SKM-1 treated with dmso at 0.1 percent for 144 hours (cell line): ENCODE measurements at regions not wholly inside any gene's neighbourhood (a gene's known extent, or its start where the extent isn't known, plus 50 kb on each side); places are given as distances from the start of the nearest gene placed in this dataset.

Source experiments
- DNase-seq: peaks from one replicate; lab custom pipeline; 2025; ENCODE audit not compliant: unreplicated experiment; lab: John Stamatoyannopoulos, UW

DNA sequence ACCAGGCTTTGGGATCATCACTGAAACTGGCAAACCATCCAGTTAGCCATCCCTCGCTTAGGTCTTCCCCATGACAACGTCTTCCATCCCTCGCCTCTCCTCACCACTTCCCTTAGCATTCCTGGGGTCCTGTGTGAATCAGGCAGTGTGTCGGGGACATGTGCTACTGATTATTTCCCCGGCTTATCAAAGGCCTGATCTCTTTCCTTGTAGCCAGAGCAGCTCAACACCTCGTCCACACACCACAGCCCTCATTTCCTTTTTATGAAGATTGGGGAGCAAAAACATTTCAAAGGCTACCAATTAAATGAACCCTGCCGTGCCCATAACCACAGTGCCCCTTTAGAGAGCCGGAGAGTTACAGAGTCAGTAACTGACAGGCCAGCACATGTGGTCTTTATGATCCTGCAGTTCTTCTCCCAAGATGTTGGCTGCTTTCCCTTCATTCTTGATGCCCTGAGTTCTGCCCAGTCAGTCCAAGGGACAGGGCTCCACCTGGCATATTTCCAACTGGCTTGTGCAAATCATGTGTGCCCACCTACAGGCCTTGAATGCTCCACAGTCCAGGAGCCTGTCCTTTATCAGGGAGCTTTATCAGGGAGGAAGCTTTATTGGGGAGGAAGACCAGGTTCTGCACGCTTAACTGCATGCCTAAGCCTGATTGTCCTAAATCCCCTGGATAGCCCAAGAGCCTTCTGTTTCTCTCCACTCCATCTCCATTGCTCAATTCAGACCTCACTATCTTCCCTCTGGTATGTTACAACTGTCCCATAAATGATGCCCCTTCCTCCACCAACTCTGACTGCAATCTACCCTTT, 343.1 kb downstream of the CYRIA start:
- no peak for DNase-seq

DNA sequence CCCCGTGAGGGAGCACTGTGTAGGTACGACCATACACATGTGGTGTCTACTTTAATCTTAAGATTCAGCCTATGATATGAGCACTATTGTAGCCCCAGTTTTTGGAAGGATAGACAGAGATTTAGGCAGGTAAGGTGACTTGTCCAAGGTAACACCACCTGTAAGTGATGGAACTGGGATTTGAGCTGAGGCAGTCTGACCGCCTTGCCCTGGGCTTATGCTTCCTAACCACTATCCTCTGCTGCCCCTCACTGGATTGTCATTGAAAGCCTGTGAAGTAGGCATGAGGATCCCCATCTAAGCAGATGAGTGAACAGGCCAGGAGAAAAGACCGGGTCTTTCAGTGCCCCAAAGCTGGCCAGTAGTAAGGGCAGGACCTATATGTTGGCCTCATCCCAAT, 343.8 kb downstream of the CYRIA start:
- DNase-seq = no peak

DNA sequence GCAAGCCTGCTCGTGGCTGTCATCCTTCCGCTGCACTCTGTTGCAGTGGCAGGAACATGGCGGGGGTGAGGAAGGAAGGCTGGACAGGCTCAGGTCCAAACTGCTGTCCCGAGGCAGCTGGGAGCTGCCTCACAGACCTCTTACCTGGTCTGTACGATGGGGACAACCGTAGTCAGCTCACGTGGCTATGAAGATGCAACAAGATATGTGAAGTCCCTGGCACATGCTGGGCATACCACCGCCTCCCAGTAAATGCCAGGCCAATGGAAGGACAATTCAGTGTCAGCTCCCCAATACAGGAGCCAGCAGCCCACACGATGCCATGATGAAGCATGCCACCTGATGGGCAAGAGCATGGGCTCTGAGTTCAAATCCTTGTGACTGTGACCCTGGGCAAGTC, 344.4 kb downstream of the CYRIA start:
- DNase-seq = no peak

DNA sequence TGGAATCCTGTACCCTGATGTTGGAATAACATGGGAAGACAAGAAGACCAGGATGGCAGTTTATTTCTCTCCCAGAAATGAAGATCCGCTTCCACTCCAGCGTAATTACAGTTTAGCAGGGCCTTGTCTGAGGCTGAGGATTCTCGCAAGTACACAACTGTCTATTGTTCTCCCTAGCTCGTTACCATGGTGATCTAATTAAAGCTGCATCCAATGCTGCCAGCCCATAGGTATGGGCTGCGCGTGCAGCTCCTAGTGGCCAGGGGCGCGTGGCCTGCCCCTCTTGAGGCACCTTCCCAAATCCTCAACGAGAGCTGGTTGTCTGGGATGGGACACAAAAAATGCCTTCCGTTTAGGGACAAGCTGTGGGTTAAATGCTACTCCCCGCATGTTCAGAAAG, 344.9 kb downstream of the CYRIA start:
- DNase-seq = no peak

DNA sequence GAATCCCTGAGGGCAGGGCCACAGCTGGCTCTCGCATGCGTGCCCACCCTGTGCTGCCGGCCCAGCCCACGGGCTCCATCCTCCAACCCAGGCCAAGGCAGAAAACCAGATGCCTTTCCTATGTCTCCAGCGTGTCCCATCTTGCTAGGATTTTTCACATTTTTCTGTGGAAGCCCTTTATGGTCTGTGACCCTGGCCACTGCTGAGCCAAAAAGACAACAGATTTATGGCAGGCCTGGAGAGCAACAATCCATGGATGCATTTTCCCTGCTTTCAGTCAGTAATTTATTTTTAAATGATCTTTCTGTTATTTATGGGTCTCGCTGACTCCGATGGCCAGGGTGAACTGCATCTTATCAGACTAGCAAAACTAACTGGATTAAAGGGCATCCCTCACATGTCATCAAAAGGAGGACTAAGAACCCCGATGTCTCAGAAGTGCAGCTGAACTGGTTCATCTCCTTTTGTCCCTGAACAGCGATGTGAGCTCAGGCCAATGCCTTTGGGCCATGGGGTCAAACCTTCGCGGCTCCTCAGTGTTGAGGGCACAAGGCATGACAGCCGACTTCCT, 346.0 kb downstream of the CYRIA start:
- DNase-seq = no peak

DNA sequence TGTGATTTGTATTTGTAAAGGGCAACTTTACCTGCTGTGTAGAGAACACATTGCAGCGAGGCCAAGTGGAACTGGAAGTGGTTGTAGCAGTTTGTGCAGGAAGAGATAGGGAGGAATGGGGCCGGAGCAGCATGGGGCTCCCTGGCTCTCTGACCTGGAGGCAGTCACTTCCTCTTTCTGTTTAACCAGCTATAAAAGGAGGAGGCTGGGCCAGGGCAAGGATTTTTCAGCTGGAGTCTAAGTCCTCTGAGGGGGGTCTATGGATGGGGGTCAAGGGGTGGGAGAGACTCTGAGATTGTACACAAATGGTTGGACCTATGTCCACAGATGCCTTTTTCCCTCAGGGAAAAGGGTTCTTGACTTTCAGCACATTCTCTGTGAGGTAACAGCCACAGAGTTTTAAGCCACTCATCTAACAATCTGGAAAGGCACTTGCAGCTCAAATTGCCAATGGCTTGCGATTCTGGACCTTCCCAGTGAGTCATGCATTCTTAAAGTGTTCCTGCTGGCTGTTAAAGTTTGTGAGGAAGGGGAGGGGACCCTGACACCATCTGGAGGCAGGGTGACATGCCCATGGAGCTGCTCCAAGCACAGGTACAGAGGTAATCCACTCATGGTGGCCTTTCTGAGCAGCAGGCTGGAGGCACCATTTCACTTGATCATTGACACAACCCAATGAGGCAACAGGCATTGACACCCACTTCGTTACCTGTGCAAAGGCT, 347.0 kb downstream of the CYRIA start:
- peak; percentile 54 for DNase-seq

DNA sequence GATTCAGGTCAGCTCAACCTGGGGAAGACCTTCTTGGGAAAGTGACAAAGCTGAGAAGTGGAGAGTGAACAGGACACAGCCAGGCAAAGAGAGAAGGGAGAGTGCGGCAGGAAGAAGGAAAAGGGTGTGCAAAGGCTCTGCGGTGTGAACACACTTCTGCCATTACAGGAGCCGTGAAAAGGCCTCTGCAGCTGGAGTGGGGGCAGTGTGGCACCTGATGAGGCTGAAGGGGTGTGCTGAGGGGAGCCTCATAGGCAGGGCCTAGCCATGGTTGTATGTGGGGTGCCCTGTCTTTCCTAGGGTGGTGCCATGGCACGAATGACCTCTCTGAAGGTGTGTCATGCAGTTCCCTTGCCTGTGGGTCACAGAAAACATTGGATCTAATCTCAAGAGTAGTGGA, 347.6 kb downstream of the CYRIA start:
- DNase-seq = no peak

DNA sequence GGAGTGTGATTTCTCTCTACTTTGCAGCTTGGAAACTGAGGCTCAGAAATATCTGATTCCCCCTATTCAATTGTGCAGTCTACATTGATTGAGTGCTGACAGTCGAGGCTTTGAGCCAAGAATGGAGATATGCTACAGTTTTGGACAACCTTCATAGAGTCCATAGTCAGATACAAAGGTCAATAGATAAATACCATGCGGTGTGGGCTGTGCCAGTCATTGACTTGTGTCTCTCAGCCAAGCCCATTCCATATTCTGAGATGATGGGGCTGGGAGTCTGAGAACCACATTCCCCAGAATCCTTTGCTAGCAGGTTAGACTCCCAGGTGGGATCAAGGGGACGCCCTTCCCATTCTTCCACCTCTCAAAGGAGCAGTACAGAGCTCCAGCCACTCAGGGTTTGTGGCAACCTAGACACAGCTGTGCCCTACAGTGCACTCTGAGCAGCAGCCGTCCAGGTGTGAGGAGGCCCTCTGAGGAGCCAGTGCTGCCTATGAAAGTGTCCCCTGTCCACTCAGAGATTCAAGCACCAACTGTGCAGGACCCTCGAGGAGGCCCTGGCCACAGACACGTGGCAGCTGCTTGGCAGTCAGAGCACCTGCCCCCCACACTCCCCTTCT, 348.3 kb downstream of the CYRIA start:
- no peak for DNase-seq

DNA sequence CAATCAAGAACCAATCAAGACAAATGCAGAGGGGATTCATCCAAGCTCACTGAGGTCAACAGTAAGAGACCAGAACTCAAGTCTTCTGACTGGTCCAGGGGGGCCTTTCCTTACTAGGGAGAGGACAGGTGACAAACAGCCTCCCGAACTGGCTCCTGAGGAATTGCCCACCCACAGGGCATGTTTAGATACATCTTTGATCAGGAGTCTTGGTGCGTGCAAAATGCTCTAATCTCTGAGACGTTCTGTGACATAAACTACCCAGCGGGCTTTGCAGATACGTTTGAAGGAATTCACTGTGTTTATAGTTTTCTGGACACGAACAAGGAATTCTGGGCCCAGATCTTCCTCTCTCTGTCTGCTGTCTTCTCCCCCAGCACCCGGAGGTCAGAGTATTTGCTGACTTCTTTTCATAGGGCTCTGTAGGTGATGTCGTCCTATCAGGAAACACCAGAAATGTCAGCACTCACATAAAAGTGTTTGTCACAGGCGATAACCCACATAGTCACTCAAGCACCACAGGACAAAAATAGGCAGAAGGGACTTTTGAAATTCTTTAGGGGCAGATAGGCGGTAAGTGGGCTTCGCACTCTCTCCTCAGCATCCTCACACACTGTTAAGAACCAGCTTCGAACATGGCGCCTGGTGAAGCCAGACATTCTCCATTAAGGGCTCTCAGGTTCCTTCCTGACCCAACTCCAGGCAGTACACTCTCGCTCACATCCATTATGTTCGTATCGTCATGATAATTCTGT, 349.0 kb downstream of the CYRIA start:
- no peak for DNase-seq

DNA sequence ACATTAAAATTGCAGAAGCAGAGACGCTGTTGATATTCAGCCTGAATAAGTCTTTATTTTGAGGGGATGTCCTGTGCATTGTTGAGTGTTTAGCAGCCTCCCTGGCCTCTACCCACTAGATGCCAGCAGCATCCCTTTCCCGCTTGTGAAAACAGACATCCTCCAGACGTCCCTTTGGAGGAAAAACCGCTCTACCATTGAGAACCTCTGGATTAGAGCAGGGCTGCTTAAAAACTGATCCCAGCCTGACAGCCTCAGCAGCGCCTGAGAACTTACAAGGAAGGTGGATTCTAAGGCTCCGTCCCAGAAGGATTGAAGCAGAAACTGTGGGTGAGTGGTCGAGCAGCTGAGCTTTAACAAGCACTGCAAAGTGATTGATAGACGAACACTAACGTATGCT, 349.7 kb downstream of the CYRIA start:
- no peak for DNase-seq

DNA sequence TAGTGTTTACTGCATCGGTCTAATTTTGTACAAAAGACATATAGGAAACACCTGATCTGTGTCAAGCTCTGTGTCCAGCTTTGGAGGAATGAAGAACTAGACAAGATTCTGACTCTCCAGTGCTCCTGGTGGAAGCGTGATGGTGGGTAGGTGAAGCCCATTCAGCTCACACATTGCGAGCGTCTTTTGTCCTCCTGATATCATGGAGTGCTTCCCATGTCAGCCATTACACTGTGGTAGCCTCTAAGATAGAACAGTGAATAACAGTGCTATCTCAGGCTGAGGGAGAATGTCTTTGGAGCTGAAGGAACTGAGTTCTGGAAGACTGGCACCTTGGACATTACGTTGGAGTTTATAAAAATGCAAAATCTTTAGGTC, 350.2 kb downstream of the CYRIA start:
- no peak for DNase-seq

DNA sequence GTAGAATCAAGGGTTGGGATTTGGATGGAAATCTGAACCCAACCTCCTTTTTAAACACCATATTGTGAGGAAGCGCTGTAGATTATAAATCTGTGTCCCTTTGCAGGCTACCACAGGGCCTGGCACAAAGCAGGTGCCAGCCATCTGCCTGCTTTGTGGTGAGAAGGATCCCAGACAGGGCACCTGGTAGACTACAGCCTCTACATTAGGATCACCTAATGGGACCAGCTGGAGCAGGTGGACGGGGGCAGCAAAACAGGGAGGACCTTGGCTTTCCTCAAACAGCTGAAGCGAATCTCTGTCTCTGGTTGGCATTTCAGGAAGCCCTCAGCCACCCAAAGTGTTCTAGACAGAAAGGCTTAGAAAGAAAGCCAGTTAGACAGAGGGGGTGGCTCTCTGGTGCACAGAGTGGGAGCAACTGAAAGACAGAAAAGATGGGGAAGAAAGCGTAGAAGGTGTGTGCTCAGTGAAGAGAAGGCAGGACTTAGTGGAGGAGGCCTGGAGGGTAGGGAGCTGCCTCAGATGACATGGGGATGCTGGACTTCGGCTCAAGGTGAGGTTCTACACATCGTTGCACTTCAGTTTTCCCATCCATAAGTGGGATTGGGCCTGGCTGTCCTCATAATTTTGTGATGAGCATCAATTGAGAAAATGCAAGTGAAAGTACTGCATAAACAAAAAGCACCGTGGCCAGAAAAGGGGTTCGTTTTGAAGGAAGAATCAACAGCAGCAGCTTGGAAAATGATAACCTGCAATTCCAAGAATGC, 350.8 kb downstream of the CYRIA start:
- no peak for DNase-seq

DNA sequence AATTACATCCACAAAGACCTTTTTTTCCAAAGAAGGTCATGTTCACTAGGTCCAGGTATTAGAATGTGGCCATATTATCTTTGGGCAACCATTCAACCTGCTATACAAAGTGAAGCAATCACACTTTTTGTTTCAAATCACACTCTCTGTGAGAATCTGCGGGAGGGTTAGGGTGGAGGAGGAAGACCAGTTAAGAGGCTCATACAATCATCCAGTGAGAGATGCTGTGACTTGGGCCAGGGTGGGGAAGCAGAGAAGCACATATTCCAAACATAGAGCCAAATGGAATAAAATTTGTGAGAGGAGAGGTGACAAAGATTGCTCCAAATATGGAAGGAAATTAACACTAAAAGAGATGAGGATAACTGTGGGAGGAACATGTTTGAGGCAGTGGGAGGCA, 351.6 kb downstream of the CYRIA start:
- no peak for DNase-seq

DNA sequence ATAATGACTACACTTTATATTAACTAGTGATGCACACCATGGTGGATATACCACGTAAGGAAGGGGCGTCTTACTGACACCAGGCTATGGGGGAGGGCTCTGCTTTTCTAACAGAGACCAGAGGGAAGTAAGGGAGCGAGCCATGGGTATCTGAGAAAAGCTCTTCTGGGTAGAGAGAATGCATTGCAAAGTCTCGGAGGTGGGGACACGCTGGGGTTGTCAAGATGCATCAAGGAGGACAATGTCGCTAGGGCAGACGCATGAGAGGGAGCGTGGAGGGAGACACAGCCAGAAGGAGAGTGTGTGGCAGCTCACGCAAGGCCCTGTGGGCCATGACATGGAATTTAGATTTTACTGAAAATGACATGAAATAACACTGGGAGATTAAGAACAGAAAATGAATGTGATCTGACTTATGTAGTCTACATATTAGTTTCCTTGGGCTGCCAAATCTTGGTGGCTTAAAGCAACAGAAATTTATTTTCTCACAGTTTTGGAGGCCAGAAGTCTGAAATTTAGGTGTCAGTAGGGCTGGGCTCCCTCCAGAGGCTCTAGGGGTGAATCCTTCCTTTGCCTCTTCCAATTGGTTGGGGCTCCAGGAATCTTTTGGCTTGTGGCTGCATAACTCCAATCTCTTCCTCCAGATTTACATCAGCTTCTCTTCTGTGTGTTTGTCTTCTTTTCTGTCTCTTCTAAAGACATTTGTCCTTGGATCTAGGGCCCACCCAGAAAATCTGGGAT, 352.2 kb downstream of the CYRIA start:
- no peak for DNase-seq

DNA sequence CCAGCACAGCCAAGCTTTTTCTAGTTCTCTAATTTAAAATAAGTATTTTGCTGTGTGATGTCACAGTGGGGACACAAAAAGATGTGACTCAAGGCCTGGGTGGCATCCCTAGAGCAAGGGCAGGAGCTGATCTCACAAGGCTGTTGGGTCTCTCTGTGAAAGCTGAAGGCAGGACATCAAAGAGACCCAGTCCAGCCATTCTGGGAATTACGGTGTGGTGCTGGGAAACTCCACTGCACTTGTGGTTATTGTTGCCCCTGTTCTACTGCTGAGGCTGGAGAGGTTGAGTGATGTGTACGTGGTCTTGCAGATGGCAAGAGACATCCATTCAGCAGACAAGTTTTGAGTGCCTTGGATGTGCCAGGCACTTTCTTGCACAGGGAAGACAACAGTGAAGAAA, 352.9 kb downstream of the CYRIA start:
- no peak for DNase-seq

DNA sequence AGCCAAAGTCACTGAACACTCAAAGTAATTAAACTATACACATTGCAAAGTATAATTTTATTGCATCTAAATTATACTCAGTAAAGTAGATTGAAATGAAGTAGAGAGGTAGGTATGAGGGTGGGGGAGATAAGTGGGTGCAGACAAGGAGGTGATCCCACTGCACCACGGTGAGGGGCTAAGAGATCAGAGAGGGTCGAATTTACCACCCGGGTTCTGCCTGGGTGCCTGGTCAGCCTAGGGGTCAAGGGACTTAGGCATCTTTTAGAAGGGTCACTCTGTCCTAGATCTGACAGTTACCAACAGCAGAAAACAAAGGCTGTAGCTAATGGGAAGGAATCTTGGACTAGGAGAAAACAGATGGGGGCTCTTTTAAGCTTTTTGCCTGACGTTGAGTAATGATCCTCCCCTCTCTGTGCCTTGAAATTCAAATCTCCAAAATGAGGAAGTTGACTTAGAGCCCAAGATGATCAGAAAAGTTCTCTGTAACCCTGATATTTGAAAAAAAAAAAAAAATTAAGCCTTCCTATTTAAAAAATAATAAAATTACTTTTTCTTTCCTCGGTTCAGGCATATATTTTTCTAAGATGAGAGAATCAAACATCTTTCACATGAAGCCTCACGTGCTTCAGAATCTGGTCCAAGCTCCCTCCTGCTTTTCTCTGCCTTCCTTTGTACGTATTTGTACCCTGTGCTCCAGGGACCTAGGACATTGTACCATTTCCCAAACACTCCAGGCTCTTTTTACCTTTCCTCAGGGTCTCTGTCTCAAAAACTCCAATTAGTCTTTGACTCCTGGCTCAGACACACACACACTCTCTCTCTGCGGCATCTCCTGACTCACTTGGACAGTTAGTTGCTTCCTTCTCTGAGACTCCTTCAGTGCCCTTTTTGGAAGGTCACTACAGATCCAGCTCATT, 353.9 kb downstream of the CYRIA start:
- no peak for DNase-seq

DNA sequence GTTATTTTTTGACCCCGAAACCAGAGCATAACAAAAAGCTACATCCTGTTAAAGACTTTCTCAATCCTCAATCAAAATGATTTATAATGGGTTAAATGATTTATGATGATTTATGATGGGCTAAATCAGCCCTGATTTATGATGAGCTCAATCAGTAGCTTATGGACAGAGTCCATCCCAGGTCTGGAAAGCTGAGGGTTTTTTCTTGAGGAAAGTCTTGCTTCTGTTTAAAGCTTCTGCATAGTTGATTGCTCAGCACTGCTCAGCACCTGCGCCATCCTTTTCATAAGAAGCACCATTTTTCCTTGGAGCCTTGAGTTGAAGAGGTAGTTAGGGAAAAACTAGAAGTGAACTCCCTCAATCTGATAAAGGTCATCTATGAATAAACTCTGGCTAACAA, 356.8 kb downstream of the CYRIA start:
- DNase-seq = no peak

DNA sequence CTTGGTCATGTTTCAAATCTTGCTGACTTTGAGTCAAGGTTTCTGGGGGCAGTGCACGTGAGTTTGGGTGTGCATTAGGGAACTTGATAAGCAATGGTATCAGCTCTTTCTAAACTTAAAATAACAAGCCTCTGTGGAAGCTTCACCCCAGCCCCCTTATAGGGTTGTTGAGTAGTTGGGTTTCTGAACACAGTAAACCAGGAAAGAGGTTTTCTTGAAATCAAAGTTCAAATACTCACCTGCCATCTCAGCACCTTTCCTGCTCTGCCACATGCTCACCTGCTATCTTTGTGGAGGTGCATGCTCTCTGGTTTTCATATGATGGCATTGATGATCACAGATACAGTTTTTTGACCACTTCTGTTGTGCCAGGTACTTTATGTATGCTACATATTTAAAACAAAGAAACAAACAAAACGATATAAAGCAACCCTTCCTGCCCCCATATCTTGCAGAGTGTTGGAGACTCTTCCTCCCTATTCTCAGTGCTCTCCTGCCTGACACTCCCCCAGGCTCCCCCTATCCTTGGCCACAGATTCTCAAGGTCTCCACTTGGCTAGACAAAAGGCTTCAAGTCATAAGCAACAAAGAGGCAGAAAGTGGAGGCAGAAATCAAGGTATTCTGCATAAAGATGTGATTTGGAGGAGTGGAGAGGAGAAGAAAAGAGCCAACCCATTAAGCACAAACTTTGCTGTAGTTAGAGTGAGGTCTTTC, 360.6 kb downstream of the CYRIA start:
- DNase-seq = no peak
